Left ventricle myocardium inferior (tissue), 1 donor: ENCODE measurements at regions not wholly inside any gene's neighbourhood (a gene's known extent, or its start where the extent isn't known, plus 50 kb on each side); places are given as distances from the start of the nearest gene placed in this dataset.

Experiments
- DNase-seq: peaks from one replicate; pipeline ENCODE4 v3.0.0-alpha.2; 2020
- H3K27ac ChIP-seq: fragments of 200-600 bp; replicated peaks from 2 replicates; pipeline ENCODE4 v1.8.0; 2021
- H3K27me3 ChIP-seq: fragments of 200-600 bp; 2 replicates; pipeline ENCODE4 v1.8.0; 2021; ENCODE audit warnings: low read depth
- H3K36me3 ChIP-seq: fragments of 200-600 bp; 2 replicates; pipeline ENCODE4 v1.8.0; 2021
- H3K4me1 ChIP-seq: fragments of 200-600 bp; 2 replicates; pipeline ENCODE4 v1.8.0; 2021
- H3K4me3 ChIP-seq: fragments of 200-600 bp; 2 replicates; pipeline ENCODE4 v1.8.0; 2021; ENCODE audit warnings: mild to moderate bottlenecking, moderate library complexity
- H3K9me3 ChIP-seq: fragments of 200-600 bp; replicated peaks from 2 replicates; pipeline ENCODE4 v1.8.0; 2021
- CTCF ChIP-seq: fragments of 200-600 bp; IDR thresholded peaks from 2 replicates; pipeline ENCODE4 v1.8.0; 2021; ENCODE audit warnings: antibody characterized with exemption, mild to moderate bottlenecking, borderline replicate concordance
- intact Hi-C: fragments of 100-400 bp; cut with micrococcal nuclease; formaldehyde crosslinking; loops from one replicate; pipeline ENCODE4 v1.11.0; 2022
- donor health status: DM: no; HTN: yes; CAD: no; lungs with severe emphysema.

- Histone ChIP-seq H3K27me3 (peaks cover 18% of the 10 kb centered on the region), H3K9me3 (no peaks in the 10 kb centered on the region), H3K36me3 (no peaks in the 10 kb centered on the region), H3K27ac (no peak overlapping the region), H3K4me1 (no peaks in the 10 kb centered on the region), H3K4me3 (no peak overlapping the region)
- intact Hi-C loops = no loop called here
- no peak for TF ChIP-seq CTCF
- DNase-seq = no peak
These were observed 100.8 kb upstream of the MAP2 start for GRCh38 chr2:209322905-209323512.

GRCh38 chr2:209323738-209324137 is 100.1 kb upstream of the MAP2 start:
- H3K27ac ChIP-seq = no peak overlapping the region
- intact Hi-C loops = no loop called here

GRCh38 chr2:209324281-209324680 is 99.6 kb upstream of the MAP2 start:
- intact Hi-C loops = no loop called here
- no peak overlapping the region for H3K27ac ChIP-seq
- peaks cover 28% of the 10 kb centered on the region for H3K27me3 ChIP-seq
- H3K9me3 ChIP-seq = no peaks in the 10 kb centered on the region
- H3K36me3 ChIP-seq = no peaks in the 10 kb centered on the region
- no peak for TF ChIP-seq CTCF
- no peaks in the 10 kb centered on the region for H3K4me1 ChIP-seq
- DNase-seq = no peak
- no peak overlapping the region for H3K4me3 ChIP-seq

More at GRCh38 chr2:209323738-209324137, 100.1 kb upstream of the MAP2 start:
- Histone ChIP-seq H3K36me3 (no peaks in the 10 kb centered on the region), H3K27me3 (peaks cover 25% of the 10 kb centered on the region), H3K9me3 (no peaks in the 10 kb centered on the region), H3K4me1 (no peaks in the 10 kb centered on the region), H3K4me3 (no peak overlapping the region)
- no peak for TF ChIP-seq CTCF
- no peak for DNase-seq

GRCh38 chr2:209331291-209331844 is 92.5 kb upstream of the MAP2 start:
- no peaks in the 10 kb centered on the region for H3K36me3 ChIP-seq
- peak; percentile 23 for TF ChIP-seq CTCF
- no peaks in the 10 kb centered on the region for H3K9me3 ChIP-seq
- H3K27ac ChIP-seq = no peak overlapping the region
- H3K4me3 ChIP-seq = no peak overlapping the region
- peaks cover 5% of the 10 kb centered on the region for H3K4me1 ChIP-seq
- intact Hi-C loops = loop anchor here (10.0 kb wide), 2 partner anchors 93 to 633 kb away; partner anchors contain the start of gene MAP2
- H3K27me3 ChIP-seq = peaks cover 31% of the 10 kb centered on the region
- DNase-seq = no peak

GRCh38 chr2:209334188-209335017 is 89.4 kb upstream of the MAP2 start:
- DNase-seq = peak; percentile 24
- peaks cover 5% of the 10 kb centered on the region for H3K4me1 ChIP-seq
- intact Hi-C loops = loop anchor here (2.0 to 10.0 kb wide), 3 partner anchors 90 to 630 kb away; partner anchors contain the start of gene MAP2
- no peaks in the 10 kb centered on the region for H3K36me3 ChIP-seq
- no peak overlapping the region for H3K4me3 ChIP-seq
- peak; percentile 95 for TF ChIP-seq CTCF
- no peaks in the 10 kb centered on the region for H3K9me3 ChIP-seq
- peaks cover 6% of the 10 kb centered on the region for H3K27me3 ChIP-seq
- no peak overlapping the region for H3K27ac ChIP-seq
